Tibial nerve (tissue), 4 donors: ENCODE measurements at regions not wholly inside any gene's neighbourhood (a gene's known extent, or its start where the extent isn't known, plus 50 kb on each side); places are given as distances from the start of the nearest gene placed in this dataset.

Experiments
- DNase-seq, 2 donors: peaks; one replicate each; pipeline ENCODE4 v3.0.0-alpha.2; 2019; ENCODE audit warnings: low spot score in 2 of 2
- H3K27ac ChIP-seq, 4 donors: fragments of 200-600 bp; sonication (generic) in 3 of 4; one replicate each; pipeline ENCODE4 v1.5.1; 2017 to 2019; ENCODE audit warnings: mild to moderate bottlenecking in 1 of 4
- H3K27me3 ChIP-seq, 2 donors: fragments of 200-600 bp; sonication (generic) in 1 of 2; one replicate each; pipeline versions ENCODE4 v1.5.1 to v1.6.0; 2017 to 2019
- H3K36me3 ChIP-seq, 3 donors: fragments of 200-600 bp; sonication (generic); one replicate each; pipeline ENCODE4 v1.5.1; 2018 to 2019
- H3K4me1 ChIP-seq, 4 donors: fragments of 200-600 bp; sonication (generic) in 3 of 4; one replicate each; pipeline ENCODE4 v1.5.1; 2017 to 2019
- H3K4me3 ChIP-seq, 4 donors: fragments of 200-600 bp; sonication (generic) in 3 of 4; one replicate each; pipeline ENCODE4 v1.5.1; 2017 to 2019; ENCODE audit warnings: mild to moderate bottlenecking in 1 of 4, moderate library complexity in 1 of 4
- H3K9me3 ChIP-seq, 4 donors: fragments of 200-600 bp; sonication (generic) in 3 of 4; one replicate each; pipeline ENCODE4 v1.5.1; 2017 to 2019
- EP300 ChIP-seq, 2 donors: sonication (generic); formaldehyde crosslinking; IDR thresholded peaks; one replicate each; pipeline ENCODE4 v1.6.1; 2017; ENCODE audit warnings: antibody characterized with exemption in 2 of 2, mild to moderate bottlenecking in 1 of 2
- POLR2A ChIP-seq, 2 donors: fragments of 450-650 bp; IDR thresholded peaks; one replicate each; pipeline ENCODE4 v1.6.1; 2017; ENCODE audit warnings: antibody characterized with exemption in 2 of 2, mild to moderate bottlenecking in 2 of 2, moderate library complexity in 2 of 2
- WGBS, 2 donors: methylation state at CpG; one replicate each; pipeline ENCODE4 v1.1.5; 2018; 5-methylcytosine and 5-hydroxymethylcytosine counted together
- TF ChIP-seq, protein P1 (sequence below), 5 experiments: fragments of 200-600 bp in 3 of 5; fragments of 450-650 bp in 2 of 5; sonication (generic) in 3 of 5; IDR thresholded peaks; one replicate each; pipeline ENCODE4 v1.5.1; 2016 to 2019; ENCODE audit warnings: antibody characterized with exemption in 5 of 5, mild to moderate bottlenecking in 3 of 5, moderate library complexity in 2 of 5

DNA sequence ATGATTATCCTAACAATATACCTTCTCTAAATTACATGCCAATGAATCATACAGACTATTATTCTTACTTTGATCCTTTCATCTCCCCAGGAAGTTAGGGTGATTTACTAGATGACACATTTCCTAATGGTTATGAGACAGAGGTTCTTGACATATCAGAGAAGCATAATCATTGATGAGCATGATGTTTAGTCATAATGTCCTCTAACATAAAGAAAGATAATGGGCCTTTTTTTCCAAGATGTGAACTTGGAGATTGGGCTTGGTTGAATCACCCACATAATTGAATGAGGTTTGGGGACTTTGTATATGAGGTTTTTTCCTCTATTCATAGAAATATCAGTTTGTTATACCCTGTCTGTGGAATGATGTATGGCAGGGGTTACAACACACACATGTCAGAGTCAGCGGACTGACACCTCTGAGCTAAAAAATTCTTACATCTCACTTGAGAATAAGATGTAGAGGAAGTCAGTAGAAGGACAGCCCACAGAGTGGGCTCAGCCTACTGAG is 69.7 kb upstream of the DCBLD2 start:
- WGBS, 2 donors, result 64 to 78% methylated on average over 1 of the region's 1 CpG
- TF ChIP-seq EP300 (IDR thresholded peaks at IDR 0.05) (no peak), POLR2A (IDR thresholded peaks at IDR 0.05) (no peak)
- TF ChIP-seq, protein P1, sequence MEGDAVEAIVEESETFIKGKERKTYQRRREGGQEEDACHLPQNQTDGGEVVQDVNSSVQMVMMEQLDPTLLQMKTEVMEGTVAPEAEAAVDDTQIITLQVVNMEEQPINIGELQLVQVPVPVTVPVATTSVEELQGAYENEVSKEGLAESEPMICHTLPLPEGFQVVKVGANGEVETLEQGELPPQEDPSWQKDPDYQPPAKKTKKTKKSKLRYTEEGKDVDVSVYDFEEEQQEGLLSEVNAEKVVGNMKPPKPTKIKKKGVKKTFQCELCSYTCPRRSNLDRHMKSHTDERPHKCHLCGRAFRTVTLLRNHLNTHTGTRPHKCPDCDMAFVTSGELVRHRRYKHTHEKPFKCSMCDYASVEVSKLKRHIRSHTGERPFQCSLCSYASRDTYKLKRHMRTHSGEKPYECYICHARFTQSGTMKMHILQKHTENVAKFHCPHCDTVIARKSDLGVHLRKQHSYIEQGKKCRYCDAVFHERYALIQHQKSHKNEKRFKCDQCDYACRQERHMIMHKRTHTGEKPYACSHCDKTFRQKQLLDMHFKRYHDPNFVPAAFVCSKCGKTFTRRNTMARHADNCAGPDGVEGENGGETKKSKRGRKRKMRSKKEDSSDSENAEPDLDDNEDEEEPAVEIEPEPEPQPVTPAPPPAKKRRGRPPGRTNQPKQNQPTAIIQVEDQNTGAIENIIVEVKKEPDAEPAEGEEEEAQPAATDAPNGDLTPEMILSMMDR (IDR thresholded peaks at IDR 0.05), result no peak
- H3K9me3 ChIP-seq, result no peaks in the 10 kb centered on the region
- no peak for DNase-seq
- no peaks in the 10 kb centered on the region for H3K36me3 ChIP-seq
- H3K4me3 ChIP-seq, result no peak overlapping the region
- no peaks in the 10 kb centered on the region for H3K27me3 ChIP-seq
- H3K27ac ChIP-seq, result no peak overlapping the region
- no peaks in the 10 kb centered on the region for H3K4me1 ChIP-seq

DNA sequence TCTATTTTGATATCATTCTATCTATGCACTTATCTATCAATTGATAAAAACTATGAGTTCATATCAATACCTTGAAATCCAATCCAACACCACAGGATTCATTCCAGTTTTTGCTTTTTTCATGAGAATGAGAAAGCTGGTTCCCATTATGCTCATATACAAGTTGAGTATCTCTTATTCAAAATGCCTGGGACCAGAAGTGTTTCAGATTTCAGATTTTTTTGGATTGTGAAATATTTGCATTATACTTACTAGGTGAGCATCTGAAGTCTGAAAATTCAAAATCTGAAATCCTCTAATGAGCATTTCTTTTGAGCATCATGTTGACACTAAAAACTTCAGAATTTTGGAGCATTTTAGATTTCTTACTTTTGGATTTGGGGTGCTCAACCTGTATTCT is 67.8 kb upstream of the DCBLD2 start:
- Histone ChIP-seq H3K36me3 (no peaks in the 10 kb centered on the region), H3K27me3 (no peaks in the 10 kb centered on the region), H3K27ac (no peak overlapping the region), H3K4me1 (no peaks in the 10 kb centered on the region), H3K9me3 (no peaks in the 10 kb centered on the region), H3K4me3 (no peak overlapping the region)
- TF ChIP-seq EP300 (IDR thresholded peaks at IDR 0.05), result no peak
- TF ChIP-seq, protein P1 (IDR thresholded peaks at IDR 0.05), result no peak
- no peak for TF ChIP-seq POLR2A (IDR thresholded peaks at IDR 0.05)
- no peak for DNase-seq

DNA sequence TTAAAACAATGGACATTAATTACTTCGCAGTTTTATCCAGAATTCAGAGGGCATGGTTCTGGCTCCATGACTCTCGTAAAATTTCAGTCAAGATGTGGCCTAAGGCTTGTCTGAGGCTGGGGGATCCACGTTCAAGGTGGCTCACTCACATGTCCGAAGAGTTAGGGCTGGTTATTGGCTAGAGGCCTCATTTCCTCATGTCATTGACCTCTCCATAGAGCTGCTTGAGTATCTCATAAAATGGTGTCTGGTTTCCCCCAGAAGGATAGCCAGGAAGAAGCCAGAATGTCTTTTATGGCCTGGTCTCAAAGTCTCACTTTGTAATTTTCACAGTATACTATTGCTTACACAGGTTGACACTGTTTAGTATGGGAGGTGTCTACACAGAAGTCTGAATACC is 67.3 kb upstream of the DCBLD2 start:
- no peak for DNase-seq
- Histone ChIP-seq H3K4me1 (no peaks in the 10 kb centered on the region), H3K27me3 (no peaks in the 10 kb centered on the region), H3K36me3 (no peaks in the 10 kb centered on the region), H3K4me3 (no peak overlapping the region), H3K27ac (no peak overlapping the region), H3K9me3 (no peaks in the 10 kb centered on the region)
- TF ChIP-seq, protein P1 (IDR thresholded peaks at IDR 0.05), result no peak
- TF ChIP-seq EP300 (IDR thresholded peaks at IDR 0.05) (no peak), POLR2A (IDR thresholded peaks at IDR 0.05) (no peak)
- 69 to 73% methylated on average over 4 of the region's 4 CpGs for WGBS, 2 donors

DNA sequence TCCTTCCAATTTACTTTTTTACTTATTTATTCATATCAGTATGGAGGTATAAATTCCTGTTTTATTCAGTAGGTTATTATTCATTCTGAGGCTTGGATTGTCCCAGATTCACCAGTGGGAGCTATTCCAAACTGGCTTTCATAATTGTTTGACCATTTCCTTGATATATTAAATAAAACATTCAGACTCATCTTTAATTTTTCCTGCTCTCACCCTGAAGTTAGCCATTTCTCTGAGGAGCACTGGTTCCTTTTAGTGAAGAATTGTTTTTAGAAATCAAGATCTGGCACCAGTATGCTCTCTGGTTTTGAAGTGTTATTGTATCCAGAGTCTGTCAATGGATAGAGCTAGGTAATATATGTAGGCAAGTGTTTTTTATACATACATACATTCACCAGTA is 66.9 kb upstream of the DCBLD2 start:
- Histone ChIP-seq H3K27ac (no peak overlapping the region), H3K4me1 (no peaks in the 10 kb centered on the region), H3K4me3 (no peak overlapping the region), H3K9me3 (no peaks in the 10 kb centered on the region), H3K36me3 (no peaks in the 10 kb centered on the region), H3K27me3 (no peaks in the 10 kb centered on the region)
- TF ChIP-seq EP300 (IDR thresholded peaks at IDR 0.05) (no peak), POLR2A (IDR thresholded peaks at IDR 0.05) (no peak)
- TF ChIP-seq, protein P1 (IDR thresholded peaks at IDR 0.05), result no peak
- no peak for DNase-seq

DNA sequence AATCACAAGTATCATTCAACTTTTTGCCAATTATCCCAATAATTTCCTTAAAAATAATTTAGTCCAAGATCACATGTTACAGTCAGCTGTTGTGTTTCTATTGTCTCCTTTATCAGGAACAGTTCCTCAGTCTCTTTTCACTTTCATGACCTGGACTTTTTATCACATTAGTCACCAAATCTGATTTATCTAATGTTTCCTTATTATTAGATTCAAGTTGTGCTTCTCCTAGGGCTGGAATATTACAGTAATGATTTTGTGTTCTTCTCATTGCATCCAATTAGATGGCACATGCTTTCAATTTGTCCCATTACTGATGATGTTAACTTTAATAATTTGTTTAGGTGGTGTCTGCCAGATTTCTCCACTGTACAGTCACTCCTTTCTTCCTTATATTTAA is 66.3 kb upstream of the DCBLD2 start:
- H3K4me1 ChIP-seq, result no peaks in the 10 kb centered on the region
- no peak for TF ChIP-seq EP300 (IDR thresholded peaks at IDR 0.05)
- TF ChIP-seq POLR2A (IDR thresholded peaks at IDR 0.05), result no peak
- TF ChIP-seq, protein P1 (IDR thresholded peaks at IDR 0.05), result no peak
- no peaks in the 10 kb centered on the region for H3K36me3 ChIP-seq
- no peaks in the 10 kb centered on the region for H3K9me3 ChIP-seq
- DNase-seq, result no peak
- no peaks in the 10 kb centered on the region for H3K27me3 ChIP-seq
- H3K4me3 ChIP-seq, result no peak overlapping the region
- H3K27ac ChIP-seq, result no peak overlapping the region
